Dendritic cell treated with granulocyte-macrophage colony-stimulating factor and Interleukin-4, amounts not matched to agents 40 ng/mL and 50 ng/mL, for 4 days (primary cell): ENCODE measurements at regions not wholly inside any gene's neighbourhood (a gene's known extent, or its start where the extent isn't known, plus 50 kb on each side); places are given as distances from the start of the nearest gene placed in this dataset.
"Not testable (repeated sequence)": the region's sequence is repeated elsewhere in the genome, so short reads cannot be mapped to it uniquely, and the experiment has no call there.

Experiments used
- H3K27ac Mint-ChIP-seq: one replicate; pipeline ENCODE4 v1.8.0; 2022; ENCODE audit warnings: mild to moderate bottlenecking, mixed read lengths
- H3K27me3 Mint-ChIP-seq: one replicate; pipeline ENCODE4 v1.8.0; 2022; ENCODE audit warnings: mild to moderate bottlenecking, mixed read lengths
- H3K36me3 Mint-ChIP-seq: one replicate; pipeline ENCODE4 v1.8.0; 2022; ENCODE audit warnings: low read depth, mixed read lengths
- H3K4me1 Mint-ChIP-seq: one replicate; pipeline ENCODE4 v1.8.0; 2022; ENCODE audit warnings: low read depth, mixed read lengths
- H3K4me3 Mint-ChIP-seq: one replicate; pipeline ENCODE4 v1.8.0; 2022; ENCODE audit warnings: mild to moderate bottlenecking, moderate library complexity, mixed read lengths
- H3K9me3 Mint-ChIP-seq: one replicate; pipeline ENCODE4 v1.8.0; 2022; ENCODE audit warnings: mixed read lengths
- intact Hi-C: fragments of 100-400 bp; cut with micrococcal nuclease; formaldehyde crosslinking; loops from one replicate; pipeline ENCODE4 v1.15.0; 2022

DNA sequence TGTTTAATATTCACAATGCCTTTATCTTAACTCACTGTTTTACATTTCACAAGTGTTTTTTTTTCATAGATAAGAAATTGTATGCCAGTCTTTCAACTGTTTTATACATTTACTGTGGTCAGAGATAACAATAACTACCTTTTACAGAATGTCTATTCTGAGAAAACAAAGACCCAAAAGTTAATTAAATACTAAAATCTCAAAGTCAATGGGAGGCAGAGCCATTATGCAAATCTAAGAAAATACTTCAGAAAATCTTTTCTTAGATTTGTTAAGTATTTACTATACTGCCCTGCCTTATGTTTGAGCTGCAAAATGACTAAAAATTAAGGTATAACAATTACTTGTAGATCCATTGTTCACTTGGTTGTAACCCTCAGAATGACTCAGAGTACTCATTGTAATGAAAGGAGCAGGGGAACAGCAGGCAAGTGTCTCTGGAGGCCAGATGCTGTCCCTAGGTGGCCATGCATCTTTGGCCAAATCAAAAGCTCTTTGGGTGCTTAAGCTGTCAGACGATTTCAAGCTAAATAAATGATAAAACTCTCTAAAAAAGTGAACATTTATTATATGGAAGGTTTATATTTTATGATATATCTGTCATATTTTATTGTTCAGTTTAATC lies 770.1 kb upstream of the PCDH20 start:
- H3K36me3 Mint-ChIP-seq, result no peaks in the 10 kb centered on the region
- H3K27me3 Mint-ChIP-seq, result no peaks in the 10 kb centered on the region
- peaks cover 9% of the 10 kb centered on the region for H3K9me3 Mint-ChIP-seq
- no peaks in the 10 kb centered on the region for H3K4me1 Mint-ChIP-seq
- no peak overlapping the region for H3K4me3 Mint-ChIP-seq
- no peak overlapping the region for H3K27ac Mint-ChIP-seq
- intact Hi-C loops, result no loop called here

DNA sequence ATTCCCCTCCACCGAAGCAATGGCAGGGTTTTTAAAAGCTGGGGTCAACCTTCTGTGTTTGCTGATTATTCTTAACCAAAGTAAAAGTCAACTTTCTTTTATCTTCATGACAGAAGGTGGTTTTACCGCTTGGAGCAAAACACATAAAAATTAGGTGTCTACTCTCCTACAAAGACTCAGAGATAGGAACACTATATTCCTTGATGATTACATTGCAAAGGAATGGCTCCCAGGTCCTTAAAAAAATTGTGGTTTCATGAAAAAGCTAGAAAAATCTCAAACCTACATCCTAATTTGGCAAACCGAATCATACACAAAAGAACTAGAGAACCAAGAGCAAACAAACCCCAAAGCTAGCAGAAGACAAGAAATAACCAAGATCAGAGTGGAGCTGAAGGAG lies 760.4 kb upstream of the PCDH20 start:
- Mint-ChIP-seq H3K27me3 (no peaks in the 10 kb centered on the region), H3K27ac (no peak overlapping the region), H3K4me1 (no peaks in the 10 kb centered on the region), H3K9me3 (peaks cover 15% of the 10 kb centered on the region), H3K36me3 (no peaks in the 10 kb centered on the region), H3K4me3 (no peak overlapping the region)
- intact Hi-C loops, result no loop called here

DNA sequence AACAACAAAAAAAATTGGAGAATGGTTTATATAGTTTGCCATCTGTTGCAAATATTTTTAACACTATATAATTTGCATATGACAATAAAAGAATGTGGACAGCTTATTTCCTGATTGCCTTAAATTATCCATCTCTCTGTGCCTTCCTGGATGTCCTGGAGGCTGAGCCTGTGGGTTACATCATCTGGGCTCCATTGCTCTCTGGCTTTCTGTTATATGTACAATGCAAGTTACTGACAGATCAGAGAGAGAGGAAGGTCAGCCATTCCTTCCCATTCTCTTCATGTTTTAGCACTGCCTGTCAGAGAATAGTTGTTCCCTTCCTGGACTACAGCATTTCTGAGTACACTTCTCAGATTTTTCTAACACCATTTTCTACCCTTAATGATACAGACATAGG lies 758.3 kb upstream of the PCDH20 start:
- Mint-ChIP-seq H3K4me3 (no peak overlapping the region), H3K27ac (no peak overlapping the region), H3K9me3 (peaks cover 24% of the 10 kb centered on the region), H3K4me1 (no peaks in the 10 kb centered on the region), H3K36me3 (no peaks in the 10 kb centered on the region), H3K27me3 (no peaks in the 10 kb centered on the region)
- intact Hi-C loops, result no loop called here

DNA sequence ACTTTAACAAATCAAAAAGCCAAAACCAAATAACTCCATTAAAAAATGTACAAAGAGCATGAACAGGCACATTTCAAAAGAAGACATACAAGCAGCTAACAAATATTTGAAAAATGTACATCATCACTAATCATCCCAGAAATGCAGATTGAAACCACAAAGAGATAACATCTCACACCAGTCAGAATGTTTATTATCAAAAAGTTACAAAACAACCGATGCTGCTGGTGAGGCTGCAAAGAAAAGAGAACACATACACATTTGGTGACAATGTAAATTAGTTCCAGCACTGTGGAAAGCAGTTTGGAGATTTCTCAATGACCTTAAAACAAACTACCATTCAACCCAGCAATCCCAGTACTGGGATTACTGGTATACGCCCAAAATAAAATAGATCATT lies 756.0 kb upstream of the PCDH20 start:
- H3K9me3 Mint-ChIP-seq, result peaks cover 26% of the 10 kb centered on the region
- H3K4me1 Mint-ChIP-seq, result no peaks in the 10 kb centered on the region
- H3K27me3 Mint-ChIP-seq, result no peaks in the 10 kb centered on the region
- H3K27ac Mint-ChIP-seq, result no peak overlapping the region
- H3K36me3 Mint-ChIP-seq, result no peaks in the 10 kb centered on the region
- no peak overlapping the region for H3K4me3 Mint-ChIP-seq
- intact Hi-C loops, result no loop called here

DNA sequence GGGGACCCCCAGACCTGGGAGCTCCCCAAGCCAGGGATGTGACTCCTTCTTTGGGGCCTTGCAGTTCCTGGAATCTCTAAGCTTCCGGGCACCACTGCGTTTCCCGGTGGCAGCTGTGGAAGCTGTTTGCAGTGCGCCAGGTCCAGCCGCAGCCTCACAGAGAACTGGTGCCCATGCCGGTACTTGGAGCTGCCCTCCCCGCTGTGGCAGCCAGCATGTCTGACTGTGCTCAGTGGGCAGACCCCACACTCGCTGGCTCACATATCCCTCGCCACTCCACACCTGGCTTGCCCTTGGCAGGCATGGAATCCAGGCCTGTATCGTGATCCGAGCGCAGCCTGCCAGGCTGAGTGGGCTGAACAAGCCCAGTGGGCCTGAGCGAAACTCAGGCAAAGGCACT lies 753.2 kb upstream of the PCDH20 start:
- Mint-ChIP-seq H3K4me1 (no peaks in the 10 kb centered on the region), H3K4me3 (no peak overlapping the region), H3K27ac (no peak overlapping the region), H3K27me3 (no peaks in the 10 kb centered on the region), H3K9me3 (peaks cover 17% of the 10 kb centered on the region), H3K36me3 (no peaks in the 10 kb centered on the region)
- intact Hi-C loops, result no loop called here

DNA sequence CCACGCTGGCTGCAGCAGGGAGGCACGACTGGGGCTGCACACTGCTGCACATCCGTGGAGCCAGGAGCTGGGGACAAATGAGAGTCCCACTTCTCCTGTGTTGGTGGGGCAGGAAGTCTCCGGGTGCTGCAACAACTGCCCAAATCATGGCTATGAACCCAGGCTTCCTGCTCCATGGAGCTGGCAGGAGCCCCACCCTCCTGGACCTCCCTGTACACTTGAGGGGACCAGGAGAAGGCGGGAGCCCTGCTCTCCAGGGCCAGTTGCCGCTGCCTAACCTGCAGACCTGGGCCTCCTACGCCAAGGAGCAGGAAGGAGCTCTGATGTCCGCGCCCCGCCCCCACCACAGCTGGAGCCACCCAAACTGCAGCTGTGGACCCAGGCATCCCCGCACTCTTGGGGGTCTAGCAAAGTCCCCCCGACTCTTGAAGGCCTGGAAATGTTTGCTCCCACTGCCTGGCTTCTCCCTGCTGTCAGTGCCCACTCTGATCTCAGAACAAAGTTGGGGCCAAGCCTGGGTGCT lies 752.1 kb upstream of the PCDH20 start:
- H3K27ac Mint-ChIP-seq, result no peak overlapping the region
- no peaks in the 10 kb centered on the region for H3K27me3 Mint-ChIP-seq
- intact Hi-C loops, result no loop called here
- no peaks in the 10 kb centered on the region for H3K36me3 Mint-ChIP-seq
- H3K4me1 Mint-ChIP-seq, result no peaks in the 10 kb centered on the region
- H3K9me3 Mint-ChIP-seq, result peaks cover 17% of the 10 kb centered on the region
- H3K4me3 Mint-ChIP-seq, result no peak overlapping the region

DNA sequence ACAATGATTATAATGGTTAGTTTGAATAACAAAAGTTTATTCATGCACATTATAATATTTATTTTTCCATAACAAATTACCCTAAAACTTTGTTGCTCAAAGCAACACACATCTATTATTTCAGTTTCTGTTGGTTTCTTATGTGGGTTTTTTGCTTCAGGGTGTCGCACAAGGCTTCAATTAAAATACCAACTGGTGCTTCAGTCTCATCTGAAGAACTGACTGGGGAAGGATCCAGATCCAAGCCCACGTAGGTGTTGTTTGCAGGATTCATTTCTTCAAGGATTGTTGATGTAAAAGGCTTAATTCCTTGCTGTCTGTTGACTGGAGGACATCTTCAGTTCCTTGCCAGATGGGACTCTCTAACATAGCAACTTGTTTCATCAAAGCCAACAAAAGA lies 747.2 kb upstream of the PCDH20 start:
- no peaks in the 10 kb centered on the region for H3K36me3 Mint-ChIP-seq
- no peaks in the 10 kb centered on the region for H3K4me1 Mint-ChIP-seq
- no peaks in the 10 kb centered on the region for H3K27me3 Mint-ChIP-seq
- no peak overlapping the region for H3K27ac Mint-ChIP-seq
- H3K4me3 Mint-ChIP-seq, result no peak overlapping the region
- intact Hi-C loops, result no loop called here
- peaks cover 6% of the 10 kb centered on the region for H3K9me3 Mint-ChIP-seq

DNA sequence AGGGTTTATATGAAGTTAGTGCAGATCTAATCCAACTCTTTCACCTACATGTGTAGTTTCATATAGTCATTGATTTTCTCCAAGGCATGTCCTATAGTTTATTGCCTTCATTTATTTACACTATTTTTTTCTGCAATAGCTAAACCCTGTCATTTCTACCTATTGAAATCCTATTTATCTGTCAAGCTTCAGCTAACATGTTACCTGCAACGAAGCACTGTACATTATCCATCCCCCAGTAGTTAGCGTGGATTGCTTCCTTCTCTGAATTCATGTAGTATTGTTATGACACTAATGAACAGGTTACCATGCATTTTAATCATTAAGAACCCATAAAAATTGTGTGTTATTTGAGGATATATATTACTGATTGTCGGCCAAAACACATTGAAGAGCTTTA lies 742.9 kb upstream of the PCDH20 start:
- Mint-ChIP-seq H3K27ac (no peak overlapping the region), H3K4me3 (no peak overlapping the region), H3K4me1 (no peaks in the 10 kb centered on the region), H3K36me3 (no peaks in the 10 kb centered on the region), H3K9me3 (peaks cover 34% of the 10 kb centered on the region), H3K27me3 (no peaks in the 10 kb centered on the region)
- intact Hi-C loops, result no loop called here

DNA sequence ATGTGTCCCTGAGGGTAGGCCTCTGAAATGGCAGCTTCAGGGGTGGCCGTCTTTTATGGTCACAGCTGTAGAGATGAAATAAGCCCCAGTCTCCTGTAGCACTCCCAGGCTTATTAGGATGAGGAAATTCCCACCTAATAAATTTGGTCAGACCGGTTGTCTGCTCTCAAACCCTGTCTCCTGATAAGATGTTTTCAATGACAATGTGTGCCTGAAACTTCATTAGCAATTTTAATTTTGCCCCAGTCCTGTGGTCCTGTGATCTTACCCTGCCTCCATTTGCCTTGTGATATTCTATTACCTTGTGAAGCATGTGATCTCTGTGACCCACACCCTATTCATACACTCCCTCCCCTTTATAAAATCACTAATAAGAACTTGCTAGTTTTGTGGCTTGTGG lies 736.1 kb upstream of the PCDH20 start:
- H3K27ac Mint-ChIP-seq, H3K4me3 Mint-ChIP-seq, H3K27me3 Mint-ChIP-seq, intact Hi-C loops, H3K4me1 Mint-ChIP-seq, H3K36me3 Mint-ChIP-seq: not testable (repeated sequence)
- H3K9me3 Mint-ChIP-seq, result peaks cover 76% of the 10 kb centered on the region

DNA sequence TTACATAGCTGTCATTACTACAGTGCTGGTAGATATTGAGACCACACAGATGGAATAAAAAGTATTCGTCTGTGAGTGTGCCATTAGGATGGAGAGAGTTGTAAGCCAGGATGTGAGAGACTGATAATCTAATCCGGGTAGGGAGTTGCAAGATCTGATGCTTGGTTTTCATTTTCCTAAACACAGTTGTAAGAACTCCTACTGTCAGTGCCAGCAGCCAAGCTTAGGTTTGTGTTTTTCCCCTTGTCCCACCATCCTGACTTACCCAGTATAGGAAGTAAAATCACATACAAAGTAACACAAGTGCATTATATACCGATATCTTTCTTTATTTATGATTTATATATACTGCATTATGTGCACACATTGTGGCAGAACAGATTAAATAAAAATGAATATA lies 726.4 kb upstream of the PCDH20 start:
- no peak overlapping the region for H3K4me3 Mint-ChIP-seq
- H3K27ac Mint-ChIP-seq, result no peak overlapping the region
- H3K9me3 Mint-ChIP-seq, result peaks cover 57% of the 10 kb centered on the region
- H3K36me3 Mint-ChIP-seq, result no peaks in the 10 kb centered on the region
- intact Hi-C loops, result no loop called here
- H3K27me3 Mint-ChIP-seq, result no peaks in the 10 kb centered on the region
- no peaks in the 10 kb centered on the region for H3K4me1 Mint-ChIP-seq

DNA sequence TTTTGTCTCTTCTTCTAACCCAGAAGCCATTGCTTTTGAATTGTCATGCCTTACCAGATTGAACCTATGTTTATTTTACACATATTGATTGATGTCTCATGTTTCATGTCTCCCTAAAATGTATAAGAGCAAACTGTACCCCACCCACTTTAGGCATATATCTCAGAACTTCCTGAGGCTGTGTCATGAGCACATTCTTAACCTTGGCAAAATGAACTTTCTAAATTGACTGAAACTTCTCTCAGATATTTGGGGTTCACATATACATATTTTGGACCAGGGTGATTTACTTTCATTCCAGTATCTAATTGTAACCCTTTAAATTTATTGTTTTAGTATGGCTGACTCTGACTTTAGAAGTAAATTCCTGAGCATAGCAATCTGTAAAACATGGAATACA lies 723.9 kb upstream of the PCDH20 start:
- Mint-ChIP-seq H3K27me3 (no peaks in the 10 kb centered on the region), H3K4me1 (no peaks in the 10 kb centered on the region), H3K27ac (no peak overlapping the region), H3K4me3 (no peak overlapping the region), H3K36me3 (no peaks in the 10 kb centered on the region), H3K9me3 (peaks cover 33% of the 10 kb centered on the region)
- intact Hi-C loops, result no loop called here

DNA sequence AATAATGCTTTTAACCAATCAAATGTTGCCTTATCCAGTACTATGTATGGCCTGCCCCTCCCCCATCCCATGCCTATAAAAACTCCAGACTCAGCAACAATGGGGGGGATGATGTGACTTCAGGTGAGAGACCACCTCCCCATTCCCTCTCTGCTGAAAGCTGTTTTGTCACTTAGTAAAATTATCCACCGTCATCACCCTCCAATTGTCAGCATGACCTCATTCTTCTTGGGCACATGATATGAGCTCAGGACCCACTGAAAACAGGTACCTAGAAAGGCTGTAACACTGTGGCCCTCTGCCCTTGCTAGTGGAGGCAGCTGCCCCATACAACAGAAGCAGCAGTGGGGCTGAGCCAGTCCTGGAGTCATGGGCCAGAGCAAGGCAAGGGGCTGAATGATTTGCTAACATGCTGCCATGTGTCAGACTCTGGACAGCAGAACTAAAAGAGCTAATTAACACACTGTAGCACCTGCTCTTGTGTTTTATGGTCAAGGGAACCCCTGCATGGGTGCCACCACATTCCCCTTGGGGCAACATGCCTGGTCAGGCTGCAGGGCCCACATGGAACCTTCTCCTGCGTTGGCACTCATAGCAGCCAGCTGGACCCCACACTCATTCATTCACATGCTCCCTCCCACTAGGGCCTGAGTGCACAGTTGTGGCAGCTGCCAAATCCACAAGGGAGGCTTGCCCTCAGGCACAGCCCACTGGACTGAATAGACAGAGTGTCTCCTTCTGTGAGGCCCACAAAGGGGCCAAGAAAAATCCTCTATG lies 722.2 kb upstream of the PCDH20 start:
- peaks cover 24% of the 10 kb centered on the region for H3K9me3 Mint-ChIP-seq
- no peak overlapping the region for H3K4me3 Mint-ChIP-seq
- no peak overlapping the region for H3K27ac Mint-ChIP-seq
- no peaks in the 10 kb centered on the region for H3K36me3 Mint-ChIP-seq
- intact Hi-C loops, result no loop called here
- H3K27me3 Mint-ChIP-seq, result no peaks in the 10 kb centered on the region
- no peaks in the 10 kb centered on the region for H3K4me1 Mint-ChIP-seq

DNA sequence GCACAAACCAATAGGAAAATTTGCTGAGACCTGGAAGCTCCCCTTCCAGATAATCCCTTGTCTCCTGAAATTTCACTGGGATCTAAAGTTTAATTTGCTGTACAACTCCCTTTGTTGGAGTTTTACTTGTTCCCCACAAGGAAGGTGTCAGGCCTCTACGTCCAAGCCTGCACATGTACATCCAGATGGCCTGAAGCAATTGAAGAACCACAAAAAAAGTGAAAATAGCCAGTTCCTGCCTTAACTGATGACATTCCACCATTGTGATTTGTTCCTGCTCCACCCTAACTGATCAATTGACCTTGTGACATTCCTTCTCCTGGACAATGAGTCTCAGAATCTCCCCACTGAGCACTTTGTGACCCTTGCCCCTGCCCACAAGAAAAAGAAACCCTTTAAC lies 716.0 kb upstream of the PCDH20 start:
- no peaks in the 10 kb centered on the region for H3K36me3 Mint-ChIP-seq
- intact Hi-C loops, result no loop called here
- no peak overlapping the region for H3K27ac Mint-ChIP-seq
- no peaks in the 10 kb centered on the region for H3K27me3 Mint-ChIP-seq
- no peaks in the 10 kb centered on the region for H3K4me1 Mint-ChIP-seq
- H3K9me3 Mint-ChIP-seq, result peaks cover 9% of the 10 kb centered on the region
- H3K4me3 Mint-ChIP-seq, result no peak overlapping the region

DNA sequence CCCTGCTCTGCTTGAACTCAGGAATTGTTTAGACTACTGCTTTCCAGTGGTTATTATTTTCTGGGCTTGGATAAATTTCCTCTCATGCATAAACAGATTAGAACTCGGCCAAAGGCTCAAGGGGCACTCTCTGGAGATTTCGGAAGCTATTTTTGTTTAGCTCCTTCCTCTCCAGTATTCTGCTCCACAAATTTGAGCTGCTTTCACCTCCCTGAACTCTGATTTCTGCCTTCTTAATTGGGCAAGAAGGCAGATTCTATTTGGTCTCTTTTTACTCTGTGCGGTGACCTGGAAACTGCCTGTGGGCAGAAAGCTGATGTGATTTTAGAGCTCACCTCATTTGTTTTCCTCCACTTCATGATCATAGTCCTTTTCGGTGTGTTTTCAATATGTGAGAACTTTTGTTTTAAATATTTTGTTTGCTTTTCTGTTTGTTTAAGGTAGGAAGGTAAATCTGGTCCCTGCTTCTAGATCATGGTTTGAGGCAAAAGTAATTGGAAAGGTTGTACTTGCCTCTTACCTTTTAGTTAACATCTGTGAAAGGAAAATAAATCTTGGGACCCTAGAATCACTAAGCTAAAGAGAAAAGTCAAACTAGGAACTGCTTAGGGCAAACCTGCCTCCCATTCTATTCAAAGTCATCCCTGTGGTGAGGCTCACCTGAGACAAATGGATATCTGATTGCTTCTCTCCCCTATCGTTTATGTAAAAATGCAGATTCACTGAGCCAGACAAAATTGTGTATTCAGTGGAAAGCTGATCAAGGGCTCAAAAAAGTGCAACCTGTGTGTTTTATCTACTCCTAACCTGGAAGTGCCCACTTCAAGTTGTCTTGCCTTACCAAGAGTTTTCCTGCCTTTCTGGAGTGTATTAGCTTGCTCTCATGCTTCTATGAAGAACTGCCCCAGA lies 714.7 kb upstream of the PCDH20 start:
- H3K4me3 Mint-ChIP-seq, result no peak overlapping the region

More for the DNA sequence above, 714.7 kb upstream of the PCDH20 start:
- H3K36me3 Mint-ChIP-seq, result no peaks in the 10 kb centered on the region
- intact Hi-C loops, result no loop called here
- peaks cover 9% of the 10 kb centered on the region for H3K9me3 Mint-ChIP-seq
- H3K27ac Mint-ChIP-seq, result no peak overlapping the region
- no peaks in the 10 kb centered on the region for H3K27me3 Mint-ChIP-seq
- H3K4me1 Mint-ChIP-seq, result no peaks in the 10 kb centered on the region
